ENCODE measurements at regions not wholly inside any gene's neighbourhood (a gene's known extent, or its start where the extent isn't known, plus 50 kb on each side); places are given as distances from the start of the nearest gene placed in this dataset.
"Not testable (repeated sequence)": the region's sequence is repeated elsewhere in the genome, so short reads cannot be mapped to it uniquely, and the experiment has no call there.

- Histone ChIP-seq H3K9me2 (replicated peaks; ENCODE audit: control insufficient read depth, low read length) (no peaks in the 10 kb centered on the region), H3K4me1 (ENCODE audit: control insufficient read depth, low read length) (no peaks in the 10 kb centered on the region), H3K27me3 (ENCODE audit: control insufficient read depth, low read length) (no peaks in the 10 kb centered on the region), H3K27ac (ENCODE audit: low read depth, low read length) (no peak overlapping the region), H3K4me2 (ENCODE audit: low read length) (no peak overlapping the region), H3K36me3 (ENCODE audit: control insufficient read depth, low read length) (no peaks in the 10 kb centered on the region), H3K79me2 (ENCODE audit: control insufficient read depth, low read length) (no peaks in the 10 kb centered on the region), H3K4me3 (ENCODE audit: low read length) (no peak overlapping the region), H4K20me1 (ENCODE audit: control insufficient read depth, insufficient read depth, low read depth, low read length) (no peaks in the 10 kb centered on the region), H3K9me3 (ENCODE audit: control insufficient read depth, insufficient read depth, low read length) (peaks cover 8% of the 10 kb centered on the region; the same call in 1 of the 2 replicates), H3F3A (ENCODE audit: control insufficient read depth, insufficient read depth) (no peaks in the 10 kb centered on the region)
- TF ChIP-seq CTCF (IDR thresholded peaks at IDR 0.05; ENCODE audit: low read depth, low read length, poor library complexity, severe bottlenecking): no peak
- no peak for TF ChIP-seq EZH2phosphoT487 (IDR thresholded peaks at IDR 0.05; ENCODE audit: borderline replicate concordance, low read length)
These were observed 79.4 kb upstream of the LRFN2 start for GRCh38 chr6:40666530-40666929.

GRCh38 chr6:40661726-40662125 lies 74.6 kb upstream of the LRFN2 start:
- H3K36me3 ChIP-seq (ENCODE audit: control insufficient read depth, low read length): no peaks in the 10 kb centered on the region
- no peaks in the 10 kb centered on the region for H4K20me1 ChIP-seq (ENCODE audit: control insufficient read depth, insufficient read depth, low read depth, low read length)
- no peak overlapping the region for H3K27ac ChIP-seq (ENCODE audit: low read depth, low read length)
- H3K79me2 ChIP-seq (ENCODE audit: control insufficient read depth, low read length): no peaks in the 10 kb centered on the region
- no peaks in the 10 kb centered on the region for H3K9me2 ChIP-seq (replicated peaks; ENCODE audit: control insufficient read depth, low read length)
- H3K9me3 ChIP-seq (ENCODE audit: control insufficient read depth, insufficient read depth, low read length): peaks cover 8% of the 10 kb centered on the region; the same call in 1 of the 2 replicates
- no peaks in the 10 kb centered on the region for H3K4me1 ChIP-seq (ENCODE audit: control insufficient read depth, low read length)
- H3K27me3 ChIP-seq (ENCODE audit: control insufficient read depth, low read length): no peaks in the 10 kb centered on the region
- TF ChIP-seq CTCF (IDR thresholded peaks at IDR 0.05; ENCODE audit: low read depth, low read length, poor library complexity, severe bottlenecking): no peak
- TF ChIP-seq EZH2phosphoT487 (IDR thresholded peaks at IDR 0.05; ENCODE audit: borderline replicate concordance, low read length): no peak
- no peaks in the 10 kb centered on the region for H3F3A ChIP-seq (ENCODE audit: control insufficient read depth, insufficient read depth)
- no peak overlapping the region for H3K4me3 ChIP-seq (ENCODE audit: low read length)
- no peak overlapping the region for H3K4me2 ChIP-seq (ENCODE audit: low read length)

- H3K9me2 ChIP-seq (replicated peaks; ENCODE audit: control insufficient read depth, low read length): not testable (repeated sequence)
These were observed 69.6 kb upstream of the LRFN2 start for GRCh38 chr6:40656772-40657171.

GRCh38 chr6:40654828-40655227 lies 67.7 kb upstream of the LRFN2 start:
- no peaks in the 10 kb centered on the region for H4K20me1 ChIP-seq (ENCODE audit: control insufficient read depth, insufficient read depth, low read depth, low read length)
- no peaks in the 10 kb centered on the region for H3K36me3 ChIP-seq (ENCODE audit: control insufficient read depth, low read length)
- no peak overlapping the region for H3K4me3 ChIP-seq (ENCODE audit: low read length)
- H3K27me3 ChIP-seq (ENCODE audit: control insufficient read depth, low read length): no peaks in the 10 kb centered on the region
- no peaks in the 10 kb centered on the region for H3K9me3 ChIP-seq (ENCODE audit: control insufficient read depth, insufficient read depth, low read length)
- H3K4me1 ChIP-seq (ENCODE audit: control insufficient read depth, low read length): no peaks in the 10 kb centered on the region
- no peak overlapping the region for H3K27ac ChIP-seq (ENCODE audit: low read depth, low read length)
- no peak for TF ChIP-seq EZH2phosphoT487 (IDR thresholded peaks at IDR 0.05; ENCODE audit: borderline replicate concordance, low read length)
- no peak for TF ChIP-seq CTCF (IDR thresholded peaks at IDR 0.05; ENCODE audit: low read depth, low read length, poor library complexity, severe bottlenecking)
- H3K79me2 ChIP-seq (ENCODE audit: control insufficient read depth, low read length): no peaks in the 10 kb centered on the region
- no peak overlapping the region for H3K4me2 ChIP-seq (ENCODE audit: low read length)
- H3F3A ChIP-seq (ENCODE audit: control insufficient read depth, insufficient read depth): no peaks in the 10 kb centered on the region
- H3K9me2 ChIP-seq (replicated peaks; ENCODE audit: control insufficient read depth, low read length): no peaks in the 10 kb centered on the region

More at GRCh38 chr6:40656772-40657171, 69.6 kb upstream of the LRFN2 start:
- not testable (repeated sequence) for H3K4me2 ChIP-seq (ENCODE audit: low read length); H3K4me1 ChIP-seq (ENCODE audit: control insufficient read depth, low read length); H3K4me3 ChIP-seq (ENCODE audit: low read length); H4K20me1 ChIP-seq (ENCODE audit: control insufficient read depth, insufficient read depth, low read depth, low read length); H3K36me3 ChIP-seq (ENCODE audit: control insufficient read depth, low read length); H3F3A ChIP-seq (ENCODE audit: control insufficient read depth, insufficient read depth); H3K27me3 ChIP-seq (ENCODE audit: control insufficient read depth, low read length); H3K9me3 ChIP-seq (ENCODE audit: control insufficient read depth, insufficient read depth, low read length); H3K79me2 ChIP-seq (ENCODE audit: control insufficient read depth, low read length); H3K27ac ChIP-seq (ENCODE audit: low read depth, low read length)

Data from DOHH2 (cell line).